ENCODE measurements at regions not wholly inside any gene's neighbourhood (a gene's known extent, or its start where the extent isn't known, plus 50 kb on each side); places are given as distances from the start of the nearest gene placed in this dataset.

- Histone ChIP-seq H3K36me3 (ENCODE audit: insufficient read depth, low read length, poor library complexity, severe bottlenecking) (no peaks in the 10 kb centered on the region), H3K9me3 (ENCODE audit: low read depth, low read length, poor library complexity, severe bottlenecking) (peaks cover 8% of the 10 kb centered on the region), H3K4me1 (ENCODE audit: insufficient read depth, low read length, poor library complexity, severe bottlenecking) (no peaks in the 10 kb centered on the region), H3K4me3 (ENCODE audit: low read depth, low read length, poor library complexity, severe bottlenecking) (no peak overlapping the region), H3K27ac (ENCODE audit: low read depth, low read length, poor library complexity, severe bottlenecking) (no peak overlapping the region), H3K27me3 (replicated peaks; ENCODE audit: insufficient read depth, low read depth, low read length, poor library complexity) (peaks cover 33% of the 10 kb centered on the region)
- no peak for DNase-seq (ENCODE audit: low spot score)
- TF ChIP-seq, protein P1, sequence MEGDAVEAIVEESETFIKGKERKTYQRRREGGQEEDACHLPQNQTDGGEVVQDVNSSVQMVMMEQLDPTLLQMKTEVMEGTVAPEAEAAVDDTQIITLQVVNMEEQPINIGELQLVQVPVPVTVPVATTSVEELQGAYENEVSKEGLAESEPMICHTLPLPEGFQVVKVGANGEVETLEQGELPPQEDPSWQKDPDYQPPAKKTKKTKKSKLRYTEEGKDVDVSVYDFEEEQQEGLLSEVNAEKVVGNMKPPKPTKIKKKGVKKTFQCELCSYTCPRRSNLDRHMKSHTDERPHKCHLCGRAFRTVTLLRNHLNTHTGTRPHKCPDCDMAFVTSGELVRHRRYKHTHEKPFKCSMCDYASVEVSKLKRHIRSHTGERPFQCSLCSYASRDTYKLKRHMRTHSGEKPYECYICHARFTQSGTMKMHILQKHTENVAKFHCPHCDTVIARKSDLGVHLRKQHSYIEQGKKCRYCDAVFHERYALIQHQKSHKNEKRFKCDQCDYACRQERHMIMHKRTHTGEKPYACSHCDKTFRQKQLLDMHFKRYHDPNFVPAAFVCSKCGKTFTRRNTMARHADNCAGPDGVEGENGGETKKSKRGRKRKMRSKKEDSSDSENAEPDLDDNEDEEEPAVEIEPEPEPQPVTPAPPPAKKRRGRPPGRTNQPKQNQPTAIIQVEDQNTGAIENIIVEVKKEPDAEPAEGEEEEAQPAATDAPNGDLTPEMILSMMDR (conservative IDR thresholded peaks at IDR 0.05; ENCODE audit: low read depth, low read length), result no peak
- no peak for TF ChIP-seq EZH2 (IDR thresholded peaks at IDR 0.05; ENCODE audit: borderline replicate concordance, low read depth, low read length, poor library complexity, severe bottlenecking)
- ChIA-PET CTCF (no interaction called here), POLR2A (ENCODE audit: low non-redundant PET) (no interaction called here)
- intact Hi-C loops (cut with micrococcal nuclease; ENCODE audit: unreplicated experiment), result no loop called here
- no TSS peak for BruUV-seq (replicated peaks)
These were observed 174.6 kb upstream of the C14orf180 start for GRCh38 chr14:104404922-104405321.

DNA sequence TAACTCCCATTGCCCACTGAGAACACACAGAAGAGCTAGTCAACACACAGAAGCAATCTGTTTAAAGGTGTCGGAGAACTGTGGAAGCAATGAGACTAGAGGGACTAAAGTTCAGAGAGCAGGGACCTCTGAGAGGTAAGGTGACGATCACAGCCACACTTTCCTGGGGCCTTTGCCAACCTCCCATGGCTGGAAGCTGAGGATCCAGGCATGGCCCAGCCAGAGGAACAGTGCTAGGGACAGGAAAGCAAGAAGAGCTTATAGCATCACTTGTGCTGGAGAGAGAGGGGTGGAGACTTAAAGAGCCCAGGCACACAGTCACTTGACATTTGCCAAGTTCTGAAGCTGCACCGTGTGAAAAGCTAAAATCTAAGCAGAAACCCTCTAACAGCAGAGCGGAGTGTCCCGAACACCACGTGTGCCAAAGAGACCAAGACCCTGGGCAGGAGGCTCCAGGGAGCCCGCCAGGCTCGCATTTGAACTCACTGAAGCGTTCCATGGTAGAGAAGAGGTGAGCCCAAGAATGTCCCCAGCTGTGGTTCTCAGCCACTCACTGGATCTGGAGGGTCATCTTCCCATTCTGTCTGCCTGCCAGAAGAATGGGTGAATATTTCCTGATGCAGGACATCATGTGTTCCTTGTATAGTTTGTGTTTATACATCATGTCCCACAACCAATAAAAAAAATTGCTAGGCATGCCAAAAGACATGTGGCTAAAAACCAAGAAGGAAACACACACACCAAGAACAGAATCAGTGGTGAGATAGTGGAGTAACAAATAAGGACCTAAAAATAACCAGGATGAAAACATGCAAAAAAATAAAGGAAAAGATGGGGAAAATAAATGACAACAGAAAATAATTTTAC, 174.0 kb upstream of the C14orf180 start:
- intact Hi-C loops (cut with micrococcal nuclease; ENCODE audit: unreplicated experiment), result no loop called here
- Histone ChIP-seq H3K27me3 (replicated peaks; ENCODE audit: insufficient read depth, low read depth, low read length, poor library complexity) (peaks cover 37% of the 10 kb centered on the region), H3K27ac (ENCODE audit: low read depth, low read length, poor library complexity, severe bottlenecking) (no peak overlapping the region), H3K9me3 (ENCODE audit: low read depth, low read length, poor library complexity, severe bottlenecking) (peaks cover 8% of the 10 kb centered on the region), H3K36me3 (ENCODE audit: insufficient read depth, low read length, poor library complexity, severe bottlenecking) (no peaks in the 10 kb centered on the region), H3K4me3 (ENCODE audit: low read depth, low read length, poor library complexity, severe bottlenecking) (no peak overlapping the region), H3K4me1 (ENCODE audit: insufficient read depth, low read length, poor library complexity, severe bottlenecking) (no peaks in the 10 kb centered on the region)
- TF ChIP-seq, protein P1 (conservative IDR thresholded peaks at IDR 0.05; ENCODE audit: low read depth, low read length), result no peak
- no peak for TF ChIP-seq EZH2 (IDR thresholded peaks at IDR 0.05; ENCODE audit: borderline replicate concordance, low read depth, low read length, poor library complexity, severe bottlenecking)
- ChIA-PET CTCF (no interaction called here), POLR2A (ENCODE audit: low non-redundant PET) (no interaction called here)
- no peak for DNase-seq (ENCODE audit: low spot score)
- BruUV-seq (replicated peaks), result no TSS peak

DNA sequence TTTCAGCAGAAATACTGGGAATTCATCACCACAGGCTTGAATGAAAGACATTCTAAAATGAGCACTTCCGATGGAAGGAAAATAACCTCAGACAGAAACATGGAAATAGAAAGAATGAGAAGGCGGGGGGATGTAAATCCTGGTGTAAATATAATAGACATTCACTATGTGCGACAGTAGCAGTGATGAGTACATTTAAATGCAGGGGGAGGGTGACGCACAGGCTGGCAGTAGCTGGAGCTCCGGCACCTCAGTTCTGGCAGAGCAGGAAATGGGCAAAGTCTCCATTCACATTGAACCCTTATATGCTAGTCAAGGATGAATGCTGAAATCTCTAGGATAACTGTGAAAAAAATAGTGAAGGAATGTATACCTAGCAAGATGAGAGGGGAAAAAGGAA, 172.7 kb upstream of the C14orf180 start:
- CTCF ChIA-PET, result no interaction called here
- H3K27ac ChIP-seq (ENCODE audit: low read depth, low read length, poor library complexity, severe bottlenecking), result no peak overlapping the region
- no peak for TF ChIP-seq EZH2 (IDR thresholded peaks at IDR 0.05; ENCODE audit: borderline replicate concordance, low read depth, low read length, poor library complexity, severe bottlenecking)
- TF ChIP-seq, protein P1 (conservative IDR thresholded peaks at IDR 0.05; ENCODE audit: low read depth, low read length), result no peak
- H3K4me3 ChIP-seq (ENCODE audit: low read depth, low read length, poor library complexity, severe bottlenecking), result no peak overlapping the region
- no TSS peak for BruUV-seq (replicated peaks)
- intact Hi-C loops (cut with micrococcal nuclease; ENCODE audit: unreplicated experiment), result no loop called here
- H3K36me3 ChIP-seq (ENCODE audit: insufficient read depth, low read length, poor library complexity, severe bottlenecking), result no peaks in the 10 kb centered on the region
- no peaks in the 10 kb centered on the region for H3K4me1 ChIP-seq (ENCODE audit: insufficient read depth, low read length, poor library complexity, severe bottlenecking)
- DNase-seq (ENCODE audit: low spot score), result no peak
- peaks cover 8% of the 10 kb centered on the region for H3K9me3 ChIP-seq (ENCODE audit: low read depth, low read length, poor library complexity, severe bottlenecking)
- H3K27me3 ChIP-seq (replicated peaks; ENCODE audit: insufficient read depth, low read depth, low read length, poor library complexity), result peaks cover 38% of the 10 kb centered on the region
- POLR2A ChIA-PET (ENCODE audit: low non-redundant PET), result no interaction called here
